GM12864 (cell line): ENCODE measurements at regions not wholly inside any gene's neighbourhood (a gene's known extent, or its start where the extent isn't known, plus 50 kb on each side); places are given as distances from the start of the nearest gene placed in this dataset.
"Not testable (repeated sequence)": the region's sequence is repeated elsewhere in the genome, so short reads cannot be mapped to it uniquely, and the experiment has no call there.

Experiments
- DNase-seq: peaks from one replicate; pipeline ENCODE4 v3.0.0-alpha.2; 2011; ENCODE audit warnings: low read depth
- H3K4me3 ChIP-seq: 2 replicates; pipeline ENCODE4 v1.5.1; 2011; ENCODE audit warnings: mild to moderate bottlenecking, low read depth, low read length, control low read depth
- TF ChIP-seq, protein P1 (sequence below): IDR thresholded peaks from 2 replicates; pipeline ENCODE4 v1.5.1; 2011; ENCODE audit warnings: low read depth, mild to moderate bottlenecking, moderate library complexity, low read length, control low read depth, inconsistent platforms; ENCODE audit errors: missing control alignments

DNA sequence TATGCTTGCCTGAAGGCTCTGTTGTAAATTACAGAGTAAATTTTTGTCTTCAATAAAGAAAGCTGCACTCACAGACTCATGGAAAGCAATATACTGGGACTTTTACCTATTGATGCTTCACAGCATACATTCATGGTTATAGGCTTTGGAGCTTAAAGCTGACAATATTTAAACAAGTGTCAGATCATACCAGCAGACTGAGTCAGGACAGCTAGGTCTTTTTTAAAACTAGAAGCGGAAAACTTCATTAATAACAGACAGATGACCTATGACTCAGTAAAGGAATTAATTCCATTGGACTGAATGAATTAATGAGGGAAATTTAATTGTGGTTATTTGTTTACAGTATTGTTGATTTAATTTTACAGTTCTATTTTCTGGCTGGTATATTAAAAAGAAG is 165.8 kb upstream of the DGKB start:
- TF ChIP-seq, protein P1, sequence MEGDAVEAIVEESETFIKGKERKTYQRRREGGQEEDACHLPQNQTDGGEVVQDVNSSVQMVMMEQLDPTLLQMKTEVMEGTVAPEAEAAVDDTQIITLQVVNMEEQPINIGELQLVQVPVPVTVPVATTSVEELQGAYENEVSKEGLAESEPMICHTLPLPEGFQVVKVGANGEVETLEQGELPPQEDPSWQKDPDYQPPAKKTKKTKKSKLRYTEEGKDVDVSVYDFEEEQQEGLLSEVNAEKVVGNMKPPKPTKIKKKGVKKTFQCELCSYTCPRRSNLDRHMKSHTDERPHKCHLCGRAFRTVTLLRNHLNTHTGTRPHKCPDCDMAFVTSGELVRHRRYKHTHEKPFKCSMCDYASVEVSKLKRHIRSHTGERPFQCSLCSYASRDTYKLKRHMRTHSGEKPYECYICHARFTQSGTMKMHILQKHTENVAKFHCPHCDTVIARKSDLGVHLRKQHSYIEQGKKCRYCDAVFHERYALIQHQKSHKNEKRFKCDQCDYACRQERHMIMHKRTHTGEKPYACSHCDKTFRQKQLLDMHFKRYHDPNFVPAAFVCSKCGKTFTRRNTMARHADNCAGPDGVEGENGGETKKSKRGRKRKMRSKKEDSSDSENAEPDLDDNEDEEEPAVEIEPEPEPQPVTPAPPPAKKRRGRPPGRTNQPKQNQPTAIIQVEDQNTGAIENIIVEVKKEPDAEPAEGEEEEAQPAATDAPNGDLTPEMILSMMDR = no peak
- H3K4me3 ChIP-seq = no peak overlapping the region
- no peak for DNase-seq

DNA sequence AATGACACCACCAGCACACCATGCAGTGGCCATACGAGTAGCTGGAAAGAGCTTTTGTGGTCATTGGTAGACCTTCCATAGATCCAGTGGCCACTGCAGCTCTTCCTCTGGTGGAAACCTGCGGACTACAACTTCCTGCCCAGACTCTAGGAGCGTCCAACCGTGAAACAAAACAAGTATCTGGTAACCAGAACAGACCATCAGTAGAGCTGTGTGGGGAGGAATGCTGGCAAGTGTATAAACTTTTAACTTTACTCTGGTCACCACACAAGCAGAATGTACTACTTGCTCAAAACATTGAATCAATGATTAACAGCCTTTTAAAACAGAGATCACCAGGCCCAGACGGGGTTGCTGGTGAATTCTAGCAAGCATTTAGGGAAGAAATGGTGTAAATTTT is 154.7 kb upstream of the DGKB start:
- no peak overlapping the region for H3K4me3 ChIP-seq
- TF ChIP-seq, protein P1 = no peak
- DNase-seq = no peak

DNA sequence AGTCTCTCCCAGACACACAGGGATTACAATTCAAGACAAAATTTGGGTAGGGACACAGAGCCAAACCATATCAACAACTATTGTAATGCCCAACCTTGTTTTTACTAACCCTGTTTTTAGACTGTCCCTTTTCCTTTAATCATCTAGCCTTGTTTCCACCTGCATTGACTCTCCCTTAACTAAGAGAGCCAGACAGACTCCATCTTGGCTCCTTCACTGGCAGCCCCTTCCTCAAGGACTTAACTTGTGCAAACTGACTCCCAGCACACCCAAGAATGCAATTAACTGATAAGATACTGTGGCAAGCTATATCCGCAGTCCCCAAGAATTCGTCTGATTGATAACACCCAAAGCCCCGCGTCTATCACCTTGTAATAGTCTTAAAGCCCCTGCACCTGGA is 151.8 kb upstream of the DGKB start:
- DNase-seq = not testable (repeated sequence)

DNA sequence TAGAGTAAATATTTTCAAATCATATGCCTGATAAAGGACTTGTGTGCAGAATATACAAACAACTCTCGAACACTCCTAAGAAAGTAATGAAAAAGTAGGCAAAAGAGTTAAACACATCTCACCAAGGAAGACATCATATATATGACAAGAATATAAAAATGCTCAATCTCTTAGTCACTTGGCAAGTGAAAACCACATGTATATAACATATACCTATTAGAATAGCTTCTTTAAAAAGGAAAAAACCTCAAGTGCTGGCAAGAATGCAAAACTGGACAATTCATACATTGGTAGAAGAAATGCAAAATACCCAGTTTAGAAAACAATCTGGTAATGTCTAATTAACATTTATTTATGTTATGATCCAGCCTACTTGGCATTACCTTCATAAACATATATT is 146.6 kb upstream of the DGKB start:
- DNase-seq = no peak
- TF ChIP-seq, protein P1 = no peak
- H3K4me3 ChIP-seq = no peak overlapping the region

More for the DNA sequence above, 151.8 kb upstream of the DGKB start:
- not testable (repeated sequence) for H3K4me3 ChIP-seq

DNA sequence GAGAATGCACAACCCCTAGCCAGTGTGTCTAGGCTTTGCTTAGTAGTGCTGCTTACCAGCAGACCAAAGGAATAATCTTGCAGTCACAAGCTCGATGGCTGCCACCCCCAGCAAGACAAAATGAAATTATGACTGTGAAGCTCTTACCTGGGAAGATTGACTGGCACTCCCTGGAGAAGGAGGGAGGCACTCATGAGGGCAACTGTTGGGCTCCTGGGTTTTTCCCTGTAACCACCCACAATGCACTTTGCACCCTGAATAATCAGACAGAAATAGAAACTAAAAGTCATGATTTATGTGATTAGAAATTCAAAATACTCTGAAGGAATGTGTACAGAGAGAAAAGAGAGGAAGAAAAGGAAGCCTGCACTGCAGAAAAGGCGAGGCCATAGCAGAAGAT is 144.3 kb upstream of the DGKB start:
- DNase-seq = no peak
- no peak overlapping the region for H3K4me3 ChIP-seq
- TF ChIP-seq, protein P1 = no peak

DNA sequence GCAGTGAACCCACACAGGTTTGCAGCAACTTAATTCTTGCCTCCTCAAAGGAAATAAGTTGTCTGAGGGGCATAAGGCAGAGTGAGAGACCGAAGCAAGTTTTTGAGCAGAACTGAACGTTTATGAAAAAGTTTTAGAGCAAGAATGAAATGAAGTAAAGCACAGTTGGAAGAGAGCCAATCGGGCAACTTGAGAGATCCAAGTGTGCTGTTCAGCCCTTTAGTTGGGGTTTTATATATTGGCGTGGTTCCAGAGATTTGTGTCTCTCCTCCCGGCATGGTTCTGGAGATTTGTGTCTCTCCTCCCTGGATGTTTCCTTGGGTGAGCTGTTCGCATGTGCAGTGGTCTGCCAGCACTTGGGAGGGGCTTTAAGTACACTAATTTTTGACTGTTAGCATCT is 141.4 kb upstream of the DGKB start:
- no peak overlapping the region for H3K4me3 ChIP-seq
- TF ChIP-seq, protein P1 = no peak
- no peak for DNase-seq

DNA sequence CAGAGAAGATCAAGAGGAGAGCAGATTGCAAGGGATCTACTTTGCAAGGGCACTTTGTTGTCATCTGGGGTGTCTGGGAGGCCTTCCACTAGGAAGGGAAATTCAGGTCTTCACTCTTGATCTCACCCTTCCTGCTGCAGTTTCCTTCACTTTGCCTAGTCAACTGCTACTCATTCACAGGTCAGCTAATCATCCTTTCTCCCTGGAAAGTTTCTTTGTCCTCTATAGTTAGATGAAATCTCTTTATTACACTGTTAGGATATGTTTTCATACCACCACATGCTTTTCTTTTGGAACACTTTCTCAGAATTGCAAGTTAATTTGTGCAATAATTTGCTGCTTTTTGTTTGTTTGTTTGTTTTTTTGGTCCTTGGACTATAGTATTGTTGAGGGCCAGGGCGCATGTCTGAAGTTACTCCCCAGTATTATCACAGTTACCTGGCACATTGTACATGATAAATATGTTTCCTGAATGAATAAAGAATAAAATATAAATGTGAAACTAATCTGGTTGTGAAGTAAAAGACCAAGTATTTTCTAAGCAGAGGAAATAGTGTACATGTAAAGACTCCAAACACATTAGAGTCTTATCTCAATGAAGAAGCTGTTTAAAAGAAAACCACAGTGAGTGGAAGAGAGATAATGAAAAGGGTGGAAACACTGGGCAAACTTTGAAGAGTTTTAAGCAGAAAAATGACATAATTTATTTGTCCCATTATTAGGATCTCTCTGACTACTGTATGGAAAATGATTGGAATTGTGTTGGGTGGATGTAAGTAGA is 139.9 kb upstream of the DGKB start:
- TF ChIP-seq, protein P1 = no peak
- DNase-seq = no peak

More for the DNA sequence above, 139.9 kb upstream of the DGKB start:
- no peak overlapping the region for H3K4me3 ChIP-seq
